NAMALWA (cell line): ENCODE measurements at regions not wholly inside any gene's neighbourhood (a gene's known extent, or its start where the extent isn't known, plus 50 kb on each side); places are given as distances from the start of the nearest gene placed in this dataset.
"Not testable (repeated sequence)": the region's sequence is repeated elsewhere in the genome, so short reads cannot be mapped to it uniquely, and the experiment has no call there.

Source experiments
- DNase-seq: peaks from one replicate; pipeline ENCODE4 v3.0.0-alpha.2; 2015; ENCODE audit warnings: low spot score

- DNase-seq, result no peak
Observed at GRCh38 chr2:153532140-153532539, 53.6 kb upstream of the RPRM start.

GRCh38 chr2:153533803-153534202 lies 55.2 kb upstream of the RPRM start:
- DNase-seq, result not testable (repeated sequence)

GRCh38 chr2:153534590-153534989 lies 56.0 kb upstream of the RPRM start:
- not testable (repeated sequence) for DNase-seq

- DNase-seq, result no peak
Observed at GRCh38 chr2:153536115-153536514, 57.6 kb upstream of the RPRM start.

GRCh38 chr2:153538102-153538501 lies 59.5 kb upstream of the RPRM start:
- not testable (repeated sequence) for DNase-seq

- DNase-seq, result no peak
Observed at GRCh38 chr2:153543635-153544071, 65.1 kb upstream of the RPRM start.

- no peak for DNase-seq
Observed at GRCh38 chr2:153546358-153546757, 67.8 kb upstream of the RPRM start.

- no peak for DNase-seq
Observed at GRCh38 chr2:153548536-153548935, 70.0 kb upstream of the RPRM start.

- DNase-seq, result no peak
Observed at GRCh38 chr2:153551698-153552097, 73.1 kb upstream of the RPRM start.

GRCh38 chr2:153557211-153557610 lies 78.6 kb upstream of the RPRM start:
- DNase-seq, result no peak

- DNase-seq, result no peak
Observed at GRCh38 chr2:153557714-153558113, 79.2 kb upstream of the RPRM start.

GRCh38 chr2:153558247-153558646 lies 79.7 kb upstream of the RPRM start:
- DNase-seq, result no peak

GRCh38 chr2:153567367-153567766 lies 88.8 kb upstream of the RPRM start:
- no peak for DNase-seq

- DNase-seq, result no peak
Observed at GRCh38 chr2:153568105-153568504, 89.5 kb upstream of the RPRM start.

- DNase-seq, result peak; percentile 28
Observed at GRCh38 chr2:153575171-153575853, 96.8 kb upstream of the RPRM start.

- DNase-seq, result no peak
Observed at GRCh38 chr2:153584244-153584643, 105.7 kb upstream of the RPRM start.

- DNase-seq, result no peak
Observed at GRCh38 chr2:153588408-153588807, 109.8 kb upstream of the RPRM start.

- no peak for DNase-seq
Observed at GRCh38 chr2:153589586-153589985, 111.0 kb upstream of the RPRM start.

GRCh38 chr2:153593086-153593485 lies 114.5 kb upstream of the RPRM start:
- not testable (repeated sequence) for DNase-seq

GRCh38 chr2:153595939-153596338 lies 117.4 kb upstream of the RPRM start:
- peak; percentile 7 for DNase-seq

GRCh38 chr2:153601812-153602211 lies 123.2 kb upstream of the RPRM start:
- no peak for DNase-seq

- no peak for DNase-seq
Observed at GRCh38 chr2:153604133-153604532, 125.6 kb upstream of the RPRM start.

GRCh38 chr2:153606623-153607022 lies 128.1 kb upstream of the RPRM start:
- no peak for DNase-seq

- DNase-seq, result peak; percentile 9
Observed at GRCh38 chr2:153622285-153622684, 143.7 kb upstream of the RPRM start.
